Mammary epithelial cell (primary cell): ENCODE measurements at regions not wholly inside any gene's neighbourhood (a gene's known extent, or its start where the extent isn't known, plus 50 kb on each side); places are given as distances from the start of the nearest gene placed in this dataset.

ENCODE experiments used
- CTCF ChIP-seq, 2 donors: IDR thresholded peaks in 1 of 2; conservative IDR thresholded peaks in 1 of 2; 2 replicates each; pipeline ENCODE4 v1.5.1; 2011 to 2012; ENCODE audit warnings: inconsistent platforms in 2 of 2, low read length in 2 of 2, mild to moderate bottlenecking in 2 of 2, control low read depth in 1 of 2, low read depth in 1 of 2; ENCODE audit not compliant: insufficient read depth in 1 of 2; ENCODE audit errors: extremely low read depth in 1 of 2
- EZH2 ChIP-seq: IDR thresholded peaks from 2 replicates; pipeline ENCODE4 v1.6.1; 2012; ENCODE audit warnings: low read length, inconsistent platforms, borderline replicate concordance

- TF ChIP-seq EZH2 (no peak), CTCF (conservative IDR thresholded peaks at IDR 0.05 in 1 of 2, IDR thresholded peaks at IDR 0.05 in 1 of 2; ENCODE audit: extremely low read depth in 1 of 2, insufficient read depth in 1 of 2, low read depth in 1 of 2, low read length in 2 of 2) (no peak)
Observed at GRCh38 chr11:129611661-129612446, 203.8 kb upstream of the TMEM45B start.
